Type B pancreatic cell (in vitro differentiated cells): ENCODE measurements at regions not wholly inside any gene's neighbourhood (a gene's known extent, or its start where the extent isn't known, plus 50 kb on each side); places are given as distances from the start of the nearest gene placed in this dataset.
A peak's percentile ranks its signal among the peaks of the same experiment; 100 is the strongest.
"Not testable (repeated sequence)": the region's sequence is repeated elsewhere in the genome, so short reads cannot be mapped to it uniquely, and the experiment has no call there.

Experiments
- DNase-seq: peaks from one replicate; pipeline ENCODE4 v3.0.0; 2021; ENCODE audit warnings: mixed read lengths; ENCODE audit not compliant: unreplicated experiment; ENCODE audit errors: extremely low spot score
- H3K27ac Mint-ChIP-seq: 2 replicates; pipeline ENCODE4 v1.8.0; 2021; ENCODE audit warnings: mild to moderate bottlenecking, mixed read lengths
- H3K27me3 Mint-ChIP-seq: 2 replicates; pipeline ENCODE4 v1.8.0; 2021; ENCODE audit warnings: mixed read lengths
- H3K36me3 Mint-ChIP-seq: 2 replicates; pipeline ENCODE4 v1.8.0; 2021; ENCODE audit warnings: mixed read lengths
- H3K4me1 Mint-ChIP-seq: one replicate; pipeline ENCODE4 v1.8.0; 2021; ENCODE audit warnings: mixed read lengths; ENCODE audit not compliant: unreplicated experiment
- H3K4me3 Mint-ChIP-seq: 2 replicates; pipeline ENCODE4 v1.8.0; 2021; ENCODE audit warnings: mild to moderate bottlenecking, mixed read lengths
- H3K9me3 Mint-ChIP-seq: 2 replicates; pipeline ENCODE4 v1.8.0; 2021; ENCODE audit warnings: mixed read lengths
- CTCF ChIP-seq: fragments of 200-600 bp; sonication (generic); conservative IDR thresholded peaks from 2 replicates; pipeline ENCODE4 v1.5.0; 2021; ENCODE audit warnings: antibody characterized with exemption, mild to moderate bottlenecking

- H3K27ac Mint-ChIP-seq: no peak overlapping the region
- no peak for DNase-seq
- no peak overlapping the region for H3K4me3 Mint-ChIP-seq
- H3K9me3 Mint-ChIP-seq: no peaks in the 10 kb centered on the region
- no peaks in the 10 kb centered on the region for H3K36me3 Mint-ChIP-seq
- peaks cover 3% of the 10 kb centered on the region for H3K4me1 Mint-ChIP-seq
- TF ChIP-seq CTCF: no peak
- no peaks in the 10 kb centered on the region for H3K27me3 Mint-ChIP-seq
Measured at GRCh38 chr4:54842226-54842625, 184.5 kb downstream of the KIT start.

- Mint-ChIP-seq H3K27me3 (no peaks in the 10 kb centered on the region), H3K4me3 (no peak overlapping the region), H3K36me3 (no peaks in the 10 kb centered on the region), H3K27ac (no peak overlapping the region), H3K9me3 (no peaks in the 10 kb centered on the region), H3K4me1 (peaks cover 3% of the 10 kb centered on the region)
- no peak for DNase-seq
- TF ChIP-seq CTCF: peak; percentile 25
Measured at GRCh38 chr4:54840992-54841768, 183.4 kb downstream of the KIT start.

- Mint-ChIP-seq H3K4me3 (no peak overlapping the region), H3K27ac (no peak overlapping the region), H3K36me3 (no peaks in the 10 kb centered on the region), H3K9me3 (no peaks in the 10 kb centered on the region), H3K27me3 (no peaks in the 10 kb centered on the region), H3K4me1 (peaks cover 3% of the 10 kb centered on the region)
- no peak for DNase-seq
- no peak for TF ChIP-seq CTCF
Measured at GRCh38 chr4:54840430-54840829, 182.7 kb downstream of the KIT start.

- DNase-seq: no peak
- Mint-ChIP-seq H3K9me3 (no peaks in the 10 kb centered on the region), H3K27ac (no peak overlapping the region), H3K27me3 (no peaks in the 10 kb centered on the region), H3K4me1 (peaks cover 3% of the 10 kb centered on the region), H3K4me3 (no peak overlapping the region), H3K36me3 (no peaks in the 10 kb centered on the region)
- TF ChIP-seq CTCF: no peak
Measured at GRCh38 chr4:54838301-54838700, 180.5 kb downstream of the KIT start.

- H3K27ac Mint-ChIP-seq: no peak overlapping the region
- no peak overlapping the region for H3K4me3 Mint-ChIP-seq
- no peak for TF ChIP-seq CTCF
- no peaks in the 10 kb centered on the region for H3K36me3 Mint-ChIP-seq
- no peaks in the 10 kb centered on the region for H3K9me3 Mint-ChIP-seq
- H3K4me1 Mint-ChIP-seq: peaks cover 3% of the 10 kb centered on the region
- DNase-seq: no peak
- no peaks in the 10 kb centered on the region for H3K27me3 Mint-ChIP-seq
Measured at GRCh38 chr4:54837576-54838140, 179.9 kb downstream of the KIT start.

GRCh38 chr4:54828361-54828760 is 170.6 kb downstream of the KIT start:
- not testable (repeated sequence) for DNase-seq, H3K27ac Mint-ChIP-seq, H3K36me3 Mint-ChIP-seq, H3K9me3 Mint-ChIP-seq, H3K4me1 Mint-ChIP-seq, H3K27me3 Mint-ChIP-seq, H3K4me3 Mint-ChIP-seq
